Stomach (tissue), 4 donors: ENCODE measurements at regions not wholly inside any gene's neighbourhood (a gene's known extent, or its start where the extent isn't known, plus 50 kb on each side); places are given as distances from the start of the nearest gene placed in this dataset.

Experiments
- CTCF ChIP-seq, 7 experiments: fragments of 450-650 bp in 4 of 7; fragments of 200-600 bp in 3 of 7; sonication (generic) in 3 of 7; IDR thresholded peaks; one replicate each; pipeline ENCODE4 v1.5.1; 2016 to 2019; ENCODE audit warnings: antibody characterized with exemption in 7 of 7, control low read depth in 2 of 7, mild to moderate bottlenecking in 1 of 7
- EP300 ChIP-seq: sonication (generic); formaldehyde crosslinking; IDR thresholded peaks from one replicate; pipeline ENCODE4 v1.6.1; 2017; ENCODE audit warnings: antibody characterized with exemption
- POLR2A ChIP-seq, 4 donors: fragments of 450-650 bp; IDR thresholded peaks; one replicate each; pipeline ENCODE4 v1.6.1; 2016; ENCODE audit warnings: antibody characterized with exemption in 4 of 4, control low read depth in 2 of 4, mild to moderate bottlenecking in 1 of 4, moderate library complexity in 1 of 4

DNA sequence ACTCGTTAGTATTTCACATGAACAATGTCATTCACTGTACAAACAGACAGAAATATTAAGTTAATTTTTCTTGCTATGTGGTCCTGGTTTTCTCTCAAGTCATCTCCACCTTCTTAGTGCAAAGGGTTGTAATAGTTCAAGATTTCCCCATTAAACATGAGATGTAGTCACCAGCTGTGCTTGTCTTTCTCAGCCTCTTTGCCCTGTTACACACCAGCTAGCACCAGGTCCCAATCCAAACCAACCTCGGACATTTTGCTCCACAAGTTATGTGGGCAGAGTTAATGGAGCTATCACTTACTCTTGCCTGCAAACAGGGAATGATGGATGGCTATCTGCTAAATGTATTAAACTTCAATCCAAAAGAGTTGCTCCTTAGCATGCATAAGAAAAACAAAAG is 328.1 kb downstream of the TLE1 start:
- no peak for TF ChIP-seq POLR2A (IDR thresholded peaks at IDR 0.05)
- TF ChIP-seq CTCF (IDR thresholded peaks at IDR 0.05) = no peak
- no peak for TF ChIP-seq EP300
